Middle frontal gyrus (tissue), 1 donor: ENCODE measurements at regions not wholly inside any gene's neighbourhood (a gene's known extent, or its start where the extent isn't known, plus 50 kb on each side); places are given as distances from the start of the nearest gene placed in this dataset.
"Not testable (repeated sequence)": the region's sequence is repeated elsewhere in the genome, so short reads cannot be mapped to it uniquely, and the experiment has no call there.

Experiments
- DNase-seq: peaks from one replicate; pipeline ENCODE4 v3.0.0-alpha.2; 2015; ENCODE audit warnings: low spot score; ENCODE audit errors: extremely low spot score

DNA sequence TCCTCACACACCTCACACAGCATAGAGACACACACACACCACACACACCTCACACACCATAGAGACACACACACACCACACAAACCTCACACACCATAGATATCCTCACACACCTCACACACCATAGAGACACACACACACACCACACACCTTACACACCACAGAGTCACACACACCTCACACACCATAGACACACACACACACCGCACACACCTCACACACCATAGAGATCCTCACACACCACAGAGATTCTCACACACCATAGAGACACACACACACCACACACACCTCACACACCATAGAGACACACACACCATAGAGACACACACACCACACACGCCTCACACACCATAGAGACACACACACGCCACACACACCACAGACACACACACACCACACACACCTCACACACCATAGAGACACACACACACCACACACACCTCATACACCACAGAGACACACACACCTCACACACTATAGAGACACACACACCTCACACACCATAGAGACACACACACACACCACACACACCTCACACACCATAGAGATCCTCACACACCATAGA is 270.6 kb downstream of the CYRIA start:
- DNase-seq: no peak

- no peak for DNase-seq
Measured at GRCh38 chr2:16394072-16394985, 271.3 kb downstream of the CYRIA start.

DNA sequence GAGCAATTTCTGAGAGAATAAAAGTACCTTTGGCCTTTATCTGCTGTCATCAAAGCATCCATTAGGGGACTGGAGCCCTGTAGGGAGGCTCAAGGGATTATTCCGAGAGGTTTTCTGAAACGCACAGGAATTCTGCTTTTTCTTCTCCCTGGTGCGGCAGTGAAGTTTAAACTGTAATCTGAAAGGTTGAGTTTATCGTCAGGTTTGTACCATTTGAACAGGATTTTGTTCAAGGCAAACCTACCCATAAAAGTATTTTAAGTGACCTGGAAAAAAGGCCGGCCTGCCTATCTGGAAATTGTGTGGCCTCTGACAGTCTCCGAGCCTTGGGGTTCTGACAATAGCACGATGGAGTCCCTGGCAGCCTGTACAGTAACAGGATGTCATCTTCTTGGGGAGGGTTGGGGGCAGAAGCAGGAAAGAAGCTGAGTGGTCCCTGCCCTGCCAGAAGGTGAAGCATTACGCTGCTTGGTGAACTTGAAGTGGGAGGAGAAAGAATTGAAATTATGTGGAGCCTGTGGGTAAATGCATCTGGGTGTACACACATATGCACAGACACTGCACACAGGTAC is 272.0 kb downstream of the CYRIA start:
- DNase-seq: no peak

GRCh38 chr2:16392647-16393499 is 272.8 kb downstream of the CYRIA start:
- DNase-seq: no peak

GRCh38 chr2:16391986-16392385 is 273.6 kb downstream of the CYRIA start:
- DNase-seq: no peak

GRCh38 chr2:16390561-16390960 is 275.1 kb downstream of the CYRIA start:
- DNase-seq: no peak

DNA sequence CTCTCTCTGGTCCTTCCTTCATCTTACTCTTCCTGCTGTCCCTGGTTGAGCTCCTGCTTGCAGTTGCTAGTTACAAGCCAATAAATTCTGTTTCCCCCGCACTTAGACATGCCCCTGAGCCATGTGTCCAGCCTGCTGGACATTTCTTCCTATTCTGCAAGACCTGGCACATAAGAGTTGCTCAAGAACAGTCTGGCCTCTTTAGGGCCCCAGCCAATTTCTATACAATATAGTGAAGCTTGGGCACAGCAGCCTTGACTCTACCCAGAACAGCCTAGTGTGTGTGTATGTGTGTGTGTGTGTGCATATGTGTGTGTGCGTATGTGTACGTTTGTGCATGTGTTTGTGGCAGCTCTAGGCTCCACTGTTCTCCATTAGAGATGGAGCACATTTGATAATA is 276.0 kb downstream of the CYRIA start:
- no peak for DNase-seq

- not testable (repeated sequence) for DNase-seq
Measured at GRCh38 chr2:16388199-16388830, 277.3 kb downstream of the CYRIA start.

GRCh38 chr2:16387461-16387984 is 278.1 kb downstream of the CYRIA start:
- DNase-seq: no peak

DNA sequence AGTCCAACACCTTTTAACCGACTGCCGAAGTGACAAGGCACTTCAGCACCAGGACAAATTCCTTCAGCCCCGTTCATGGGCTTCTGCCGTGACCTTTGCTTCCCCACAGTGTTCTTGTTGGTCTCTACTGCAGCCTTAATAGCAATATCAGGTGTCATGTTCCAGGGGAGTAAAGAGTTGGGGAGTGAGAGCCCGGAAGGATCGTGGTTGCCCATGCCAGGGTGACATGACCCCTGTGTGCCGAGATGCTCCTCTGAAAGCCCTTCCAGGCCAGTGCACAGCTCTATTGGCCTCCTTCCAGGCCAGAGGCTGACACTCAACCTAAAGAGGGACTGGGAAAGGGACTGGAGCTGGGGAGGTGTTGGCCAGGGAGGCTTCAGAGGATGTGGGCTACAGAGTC is 279.2 kb downstream of the CYRIA start:
- DNase-seq: no peak

- no peak for DNase-seq
Measured at GRCh38 chr2:16386031-16386430, 279.6 kb downstream of the CYRIA start.

GRCh38 chr2:16385341-16385740 is 280.3 kb downstream of the CYRIA start:
- no peak for DNase-seq

- no peak for DNase-seq
Measured at GRCh38 chr2:16383411-16383810, 282.2 kb downstream of the CYRIA start.

DNA sequence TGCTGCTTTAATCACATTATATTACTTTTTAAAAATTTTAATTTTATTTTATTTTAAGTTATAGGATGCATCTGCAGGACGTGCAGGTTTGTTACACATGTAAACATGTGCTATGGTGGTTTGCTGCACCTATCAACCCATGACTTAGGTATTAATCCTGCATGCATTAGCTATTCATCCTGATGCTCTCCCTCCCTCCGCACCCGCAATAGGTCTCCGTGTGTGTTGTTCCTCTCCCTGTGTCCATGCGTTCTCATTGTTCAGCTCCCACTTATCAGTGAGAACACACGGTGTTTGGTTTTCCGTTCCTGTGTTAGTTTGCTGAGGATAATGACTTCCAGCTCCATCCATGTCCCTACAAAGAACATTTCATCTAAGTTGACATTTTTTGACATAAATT is 283.2 kb downstream of the CYRIA start:
- no peak for DNase-seq

- DNase-seq: no peak
Measured at GRCh38 chr2:16381511-16381910, 284.1 kb downstream of the CYRIA start.

- DNase-seq: not testable (repeated sequence)
Measured at GRCh38 chr2:16379901-16380300, 285.7 kb downstream of the CYRIA start.

DNA sequence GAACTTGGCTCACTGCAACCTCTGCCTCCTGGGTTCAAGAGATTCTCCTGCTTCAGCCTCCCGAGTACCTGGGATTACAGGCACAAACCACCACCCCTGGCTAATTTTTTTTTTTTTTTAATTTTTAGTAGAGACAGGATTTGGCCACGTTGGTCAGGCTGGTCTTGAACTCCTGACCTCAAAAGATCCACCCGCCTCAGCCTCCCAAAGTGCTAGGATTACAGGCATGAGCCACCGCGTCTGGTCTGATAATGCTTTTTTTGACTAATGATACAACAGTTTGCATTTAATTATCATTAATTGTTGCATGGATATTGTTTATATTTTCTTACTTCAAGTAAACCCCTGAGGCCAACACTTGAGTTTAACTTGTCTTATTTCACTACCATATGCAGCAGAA is 286.6 kb downstream of the CYRIA start:
- DNase-seq: not testable (repeated sequence)

- DNase-seq: no peak
Measured at GRCh38 chr2:16378031-16378430, 287.6 kb downstream of the CYRIA start.

- DNase-seq: no peak
Measured at GRCh38 chr2:16375981-16376380, 289.7 kb downstream of the CYRIA start.

GRCh38 chr2:16375351-16375750 is 290.3 kb downstream of the CYRIA start:
- no peak for DNase-seq

- DNase-seq: no peak
Measured at GRCh38 chr2:16374671-16375070, 291.0 kb downstream of the CYRIA start.
